ENCODE measurements at regions not wholly inside any gene's neighbourhood (a gene's known extent, or its start where the extent isn't known, plus 50 kb on each side); places are given as distances from the start of the nearest gene placed in this dataset.

DNA sequence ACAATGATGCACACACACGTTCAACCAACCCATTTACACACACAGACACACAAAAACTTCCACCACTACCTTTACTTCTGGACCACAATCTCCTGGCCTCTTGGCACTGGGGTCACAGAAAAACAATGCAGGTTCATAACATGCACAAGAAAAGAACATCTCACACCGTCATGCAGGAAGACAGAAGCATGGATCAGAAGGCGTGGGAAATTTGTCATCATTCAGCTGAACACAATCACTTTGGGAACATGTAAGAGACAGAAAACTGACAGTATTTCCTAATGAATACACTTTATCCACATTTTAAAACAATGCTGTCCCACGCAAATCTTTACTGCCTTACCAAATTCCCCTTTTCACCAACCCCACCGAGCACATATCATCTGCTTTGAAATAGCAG lies 501.9 kb upstream of the KLHL29 start:
- no peak for DNase-seq (ENCODE audit: low read depth)
- TF ChIP-seq, protein P1, sequence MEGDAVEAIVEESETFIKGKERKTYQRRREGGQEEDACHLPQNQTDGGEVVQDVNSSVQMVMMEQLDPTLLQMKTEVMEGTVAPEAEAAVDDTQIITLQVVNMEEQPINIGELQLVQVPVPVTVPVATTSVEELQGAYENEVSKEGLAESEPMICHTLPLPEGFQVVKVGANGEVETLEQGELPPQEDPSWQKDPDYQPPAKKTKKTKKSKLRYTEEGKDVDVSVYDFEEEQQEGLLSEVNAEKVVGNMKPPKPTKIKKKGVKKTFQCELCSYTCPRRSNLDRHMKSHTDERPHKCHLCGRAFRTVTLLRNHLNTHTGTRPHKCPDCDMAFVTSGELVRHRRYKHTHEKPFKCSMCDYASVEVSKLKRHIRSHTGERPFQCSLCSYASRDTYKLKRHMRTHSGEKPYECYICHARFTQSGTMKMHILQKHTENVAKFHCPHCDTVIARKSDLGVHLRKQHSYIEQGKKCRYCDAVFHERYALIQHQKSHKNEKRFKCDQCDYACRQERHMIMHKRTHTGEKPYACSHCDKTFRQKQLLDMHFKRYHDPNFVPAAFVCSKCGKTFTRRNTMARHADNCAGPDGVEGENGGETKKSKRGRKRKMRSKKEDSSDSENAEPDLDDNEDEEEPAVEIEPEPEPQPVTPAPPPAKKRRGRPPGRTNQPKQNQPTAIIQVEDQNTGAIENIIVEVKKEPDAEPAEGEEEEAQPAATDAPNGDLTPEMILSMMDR (conservative IDR thresholded peaks at IDR 0.05; ENCODE audit: low read depth, low read length) = no peak
- no peak overlapping the region for H3K4me3 ChIP-seq (ENCODE audit: low read length)

- no peak overlapping the region for H3K4me3 ChIP-seq (ENCODE audit: low read length)
- TF ChIP-seq, protein P1 (conservative IDR thresholded peaks at IDR 0.05; ENCODE audit: low read depth, low read length) = no peak
- DNase-seq (ENCODE audit: low read depth) = no peak
Measured at GRCh38 chr2:22885245-22885644, 499.7 kb upstream of the KLHL29 start.

DNA sequence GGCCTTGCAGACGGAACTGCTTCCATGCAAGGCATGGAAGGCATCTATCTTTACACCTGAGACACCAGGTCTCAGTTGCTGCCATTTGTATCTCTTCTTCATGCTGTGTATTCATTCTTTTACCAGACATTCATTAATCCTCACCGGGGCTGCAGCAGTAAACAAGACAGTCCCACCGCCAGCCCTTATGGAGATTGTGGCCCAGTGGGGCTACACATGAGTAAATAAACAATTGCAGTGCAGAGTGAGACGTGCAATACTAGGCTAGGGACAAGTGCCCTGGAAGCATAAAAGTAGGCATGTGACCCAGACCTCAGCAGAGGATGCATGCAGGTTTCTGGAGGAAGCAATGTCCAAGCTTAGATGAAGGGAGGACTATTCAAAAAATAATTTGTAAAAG lies 497.6 kb upstream of the KLHL29 start:
- H3K4me3 ChIP-seq (ENCODE audit: low read length) = no peak overlapping the region
- DNase-seq (ENCODE audit: low read depth) = no peak
- TF ChIP-seq, protein P1 (conservative IDR thresholded peaks at IDR 0.05; ENCODE audit: low read depth, low read length) = no peak

DNA sequence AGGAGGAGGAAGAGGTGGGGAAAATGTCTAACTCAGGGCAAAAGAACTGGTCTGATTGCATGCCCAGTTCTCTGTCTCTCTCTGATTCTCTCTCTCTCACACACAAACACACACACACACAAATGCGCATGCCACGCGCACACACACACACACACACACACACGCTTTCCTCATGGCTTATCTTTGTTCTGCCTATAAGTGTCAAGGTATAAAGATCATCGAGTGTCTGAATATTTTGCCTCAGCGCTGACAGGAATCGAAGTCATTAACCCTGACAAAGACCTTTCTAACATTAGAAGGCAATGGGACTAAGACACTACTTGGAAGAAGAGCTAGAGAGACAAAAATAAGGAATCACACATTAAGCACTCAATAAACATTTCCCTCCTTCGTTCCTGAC lies 497.1 kb upstream of the KLHL29 start:
- no peak overlapping the region for H3K4me3 ChIP-seq (ENCODE audit: low read length)
- TF ChIP-seq, protein P1 (conservative IDR thresholded peaks at IDR 0.05; ENCODE audit: low read depth, low read length) = no peak
- no peak for DNase-seq (ENCODE audit: low read depth)

GRCh38 chr2:22890132-22890531 lies 494.8 kb upstream of the KLHL29 start:
- no peak overlapping the region for H3K4me3 ChIP-seq (ENCODE audit: low read length)
- TF ChIP-seq, protein P1 (conservative IDR thresholded peaks at IDR 0.05; ENCODE audit: low read depth, low read length) = no peak
- DNase-seq (ENCODE audit: low read depth) = no peak

DNA sequence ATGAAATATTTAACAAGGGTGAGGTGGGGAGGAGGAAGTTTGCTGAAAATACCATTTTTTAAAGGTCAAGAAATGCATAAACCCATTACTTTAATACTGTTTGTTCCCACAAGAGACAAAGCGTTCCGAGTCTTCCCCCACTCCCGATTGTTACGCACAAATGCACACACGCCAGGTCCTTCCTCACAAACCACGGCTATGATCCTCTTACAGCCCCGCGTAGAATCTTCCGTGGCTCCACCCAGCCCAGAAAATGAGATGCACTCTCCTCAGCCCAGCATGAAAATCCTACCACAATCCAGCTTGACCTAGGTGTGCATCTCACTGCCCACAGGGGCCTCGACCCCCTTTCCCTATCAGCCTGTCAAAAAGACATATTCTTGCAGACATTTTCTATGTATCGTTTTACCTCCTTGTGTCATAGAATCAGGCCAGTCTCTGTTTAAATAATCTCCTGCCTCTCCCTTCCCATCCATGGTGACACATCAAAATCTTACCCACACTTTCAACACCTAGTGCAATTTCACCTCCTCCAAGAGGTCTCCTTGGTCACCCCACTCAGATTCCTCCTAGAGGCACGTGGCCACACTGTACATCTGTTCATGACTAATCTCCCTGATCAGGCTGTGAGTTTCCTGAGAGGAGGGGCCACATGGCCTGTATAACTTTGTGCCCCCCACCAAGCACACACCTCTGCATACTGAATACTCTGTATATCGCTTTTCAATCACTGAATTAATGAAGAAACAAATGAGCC lies 491.0 kb upstream of the KLHL29 start:
- DNase-seq (ENCODE audit: low read depth) = no peak
- H3K4me3 ChIP-seq (ENCODE audit: low read length) = no peak overlapping the region
- TF ChIP-seq, protein P1 (conservative IDR thresholded peaks at IDR 0.05; ENCODE audit: low read depth, low read length) = no peak

- TF ChIP-seq, protein P1 (conservative IDR thresholded peaks at IDR 0.05; ENCODE audit: low read depth, low read length) = no peak
- no peak for DNase-seq (ENCODE audit: low read depth)
- no peak overlapping the region for H3K4me3 ChIP-seq (ENCODE audit: low read length)
Measured at GRCh38 chr2:22894761-22895160, 490.2 kb upstream of the KLHL29 start.

Measured in retinal pigment epithelial cell (primary cell).